Uterus (tissue), 3 donors: ENCODE measurements at regions not wholly inside any gene's neighbourhood (a gene's known extent, or its start where the extent isn't known, plus 50 kb on each side); places are given as distances from the start of the nearest gene placed in this dataset.
"Not testable (repeated sequence)": the region's sequence is repeated elsewhere in the genome, so short reads cannot be mapped to it uniquely, and the experiment has no call there.

ENCODE experiments used
- DNase-seq, 2 donors: peaks; one replicate each; pipeline ENCODE4 v3.0.0-alpha.2; 2019 to 2020
- H3K27ac ChIP-seq, 2 donors: fragments of 200-600 bp; sonication (generic); 1 replicate in 1 of 2; 2 replicates in 1 of 2; pipeline ENCODE4 v1.5.1; 2016 to 2018
- H3K27me3 ChIP-seq, 2 donors: fragments of 200-600 bp; sonication (generic); one replicate each; pipeline ENCODE4 v1.5.1; 2018 to 2019; ENCODE audit warnings: control low read depth in 1 of 2
- H3K36me3 ChIP-seq, 2 donors: fragments of 200-600 bp; sonication (generic); one replicate each; pipeline ENCODE4 v1.5.1; 2019; ENCODE audit warnings: control low read depth in 1 of 2
- H3K4me1 ChIP-seq, 2 donors: fragments of 200-600 bp; sonication (generic); one replicate each; pipeline ENCODE4 v1.5.1; 2018 to 2019; ENCODE audit warnings: control low read depth in 1 of 2
- H3K4me3 ChIP-seq, 2 donors: fragments of 200-600 bp; sonication (generic); 1 replicate in 1 of 2; 2 replicates in 1 of 2; pipeline ENCODE4 v1.5.1; 2018 to 2019; ENCODE audit warnings: mild to moderate bottlenecking in 1 of 2
- H3K9me3 ChIP-seq, 2 donors: fragments of 200-600 bp; sonication (generic); one replicate each; pipeline ENCODE4 v1.5.1; 2019; ENCODE audit warnings: control low read depth in 1 of 2
- CTCF ChIP-seq, 4 experiments: fragments of 200-600 bp in 2 of 4; fragments of 450-650 bp in 2 of 4; sonication (generic) in 2 of 4; IDR thresholded peaks; one replicate each; pipeline ENCODE4 v1.5.1; 2016 to 2019; ENCODE audit warnings: antibody characterized with exemption in 4 of 4, mild to moderate bottlenecking in 2 of 4, moderate library complexity in 1 of 4
- POLR2A ChIP-seq, 2 donors: fragments of 450-650 bp; IDR thresholded peaks; one replicate each; pipeline ENCODE4 v1.6.1; 2016; ENCODE audit warnings: antibody characterized with exemption in 2 of 2, mild to moderate bottlenecking in 1 of 2, moderate library complexity in 1 of 2
- intact Hi-C: fragments of 100-400 bp; cut with DNase I; formaldehyde crosslinking; loops from one replicate; pipeline ENCODE4 v1.15.1; 2023; ENCODE audit warnings: low total_unique reads
- donor health status: DM: yes; HTN: yes; CAD: no.

DNA sequence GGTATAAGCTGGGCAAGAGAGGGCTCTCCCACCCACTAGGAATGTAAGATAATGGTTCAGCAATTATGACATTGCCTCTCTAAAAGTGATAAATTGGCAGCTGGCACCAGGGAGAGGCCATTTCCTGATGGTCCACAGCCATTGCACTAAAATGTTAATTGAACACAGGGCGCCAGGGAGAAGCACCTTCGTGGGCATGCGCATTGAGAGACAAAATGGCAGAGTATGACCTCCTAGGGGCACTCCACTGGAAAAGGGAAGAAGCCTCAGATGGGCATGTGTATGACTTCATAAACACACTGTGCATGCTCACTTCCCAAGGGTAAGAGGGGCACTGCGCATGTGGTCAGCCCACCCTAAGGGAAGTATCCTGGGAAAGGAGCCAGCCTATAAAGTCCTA is 419.2 kb downstream of the AGTPBP1 start:
- TF ChIP-seq POLR2A (IDR thresholded peaks at IDR 0.05) (no peak), CTCF (IDR thresholded peaks at IDR 0.05) (no peak)
- Histone ChIP-seq H3K27me3 (no peaks in the 10 kb centered on the region), H3K9me3 (no peaks in the 10 kb centered on the region), H3K36me3 (no peaks in the 10 kb centered on the region), H3K4me3 (no peak overlapping the region), H3K4me1 (no peaks in the 10 kb centered on the region), H3K27ac (no peak overlapping the region)
- intact Hi-C loops, result no loop called here
- no peak for DNase-seq

DNA sequence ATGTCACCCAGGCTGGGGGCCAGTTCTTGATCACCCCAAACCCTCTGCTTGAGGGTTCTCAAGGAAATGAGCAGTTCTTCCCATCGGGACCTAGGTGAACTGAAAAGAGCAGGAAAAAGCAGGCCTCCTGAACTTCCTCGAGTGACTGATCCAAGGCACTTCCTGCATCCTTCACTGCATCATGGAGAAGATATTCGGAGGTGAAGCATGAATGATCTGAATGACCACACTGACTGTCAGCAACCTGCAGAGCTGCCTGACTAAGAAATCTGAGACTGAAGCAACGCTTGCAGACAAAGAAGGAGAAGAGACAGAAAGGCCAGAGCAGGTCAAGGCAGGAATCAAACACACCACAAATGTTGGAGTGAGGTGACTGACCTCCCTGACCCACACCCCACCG is 420.2 kb downstream of the AGTPBP1 start:
- no peak overlapping the region for H3K4me3 ChIP-seq
- H3K4me1 ChIP-seq, result no peaks in the 10 kb centered on the region
- no peak overlapping the region for H3K27ac ChIP-seq
- no peaks in the 10 kb centered on the region for H3K27me3 ChIP-seq
- no peaks in the 10 kb centered on the region for H3K36me3 ChIP-seq
- TF ChIP-seq CTCF (IDR thresholded peaks at IDR 0.05) (no peak), POLR2A (IDR thresholded peaks at IDR 0.05) (no peak)
- H3K9me3 ChIP-seq, result no peaks in the 10 kb centered on the region
- no peak for DNase-seq
- intact Hi-C loops, result no loop called here

DNA sequence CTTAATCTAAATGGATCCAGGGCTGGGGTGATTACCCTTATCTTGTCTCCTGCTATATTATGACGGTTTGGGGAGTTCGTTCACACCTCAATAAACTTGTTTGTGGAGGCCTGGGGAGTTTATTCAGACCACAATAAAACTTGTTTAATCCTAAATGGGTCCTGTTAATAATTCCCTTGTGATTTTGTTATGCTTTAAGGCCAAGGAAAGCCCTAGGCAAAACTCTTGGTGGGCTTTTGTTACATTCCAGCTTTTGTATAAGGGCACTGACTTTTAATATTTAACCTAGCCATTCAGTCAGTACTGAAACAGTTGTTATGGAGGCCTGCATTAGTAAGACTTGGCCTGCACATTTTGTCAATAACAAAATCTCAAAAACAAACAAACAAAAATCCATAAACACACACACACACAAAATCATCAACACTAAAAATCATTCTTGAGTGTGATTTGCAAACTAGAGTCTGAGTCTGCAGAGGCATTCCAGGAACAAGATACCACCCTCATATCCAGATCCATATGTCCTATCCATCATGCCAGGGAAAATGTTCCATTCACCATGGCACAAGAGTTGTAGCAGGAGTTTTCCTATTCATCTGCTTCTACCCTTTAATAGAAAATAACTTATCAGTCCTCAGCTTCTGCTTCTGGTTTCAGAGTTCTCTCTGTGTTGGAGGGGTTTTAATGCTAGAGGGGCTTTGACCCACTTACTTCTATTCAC is 421.7 kb downstream of the AGTPBP1 start:
- intact Hi-C loops, result no loop called here
- Histone ChIP-seq H3K4me1 (no peaks in the 10 kb centered on the region), H3K27ac (no peak overlapping the region), H3K9me3 (no peaks in the 10 kb centered on the region), H3K36me3 (no peaks in the 10 kb centered on the region), H3K4me3 (no peak overlapping the region), H3K27me3 (no peaks in the 10 kb centered on the region)
- no peak for DNase-seq
- TF ChIP-seq CTCF (IDR thresholded peaks at IDR 0.05) (no peak), POLR2A (IDR thresholded peaks at IDR 0.05) (no peak)

- H3K4me1 ChIP-seq, DNase-seq, H3K9me3 ChIP-seq, H3K27me3 ChIP-seq, H3K36me3 ChIP-seq, H3K27ac ChIP-seq, H3K4me3 ChIP-seq, intact Hi-C loops: not testable (repeated sequence)
Measured at GRCh38 chr9:85315535-85315934, 426.2 kb downstream of the AGTPBP1 start.

GRCh38 chr9:85310573-85310972 is 431.2 kb downstream of the AGTPBP1 start:
- Histone ChIP-seq H3K27me3 (no peaks in the 10 kb centered on the region), H3K4me1 (no peaks in the 10 kb centered on the region), H3K27ac (no peak overlapping the region), H3K4me3 (no peak overlapping the region), H3K9me3 (no peaks in the 10 kb centered on the region), H3K36me3 (no peaks in the 10 kb centered on the region)
- TF ChIP-seq CTCF (IDR thresholded peaks at IDR 0.05) (no peak), POLR2A (IDR thresholded peaks at IDR 0.05) (no peak)
- intact Hi-C loops, result no loop called here
- DNase-seq, result no peak

DNA sequence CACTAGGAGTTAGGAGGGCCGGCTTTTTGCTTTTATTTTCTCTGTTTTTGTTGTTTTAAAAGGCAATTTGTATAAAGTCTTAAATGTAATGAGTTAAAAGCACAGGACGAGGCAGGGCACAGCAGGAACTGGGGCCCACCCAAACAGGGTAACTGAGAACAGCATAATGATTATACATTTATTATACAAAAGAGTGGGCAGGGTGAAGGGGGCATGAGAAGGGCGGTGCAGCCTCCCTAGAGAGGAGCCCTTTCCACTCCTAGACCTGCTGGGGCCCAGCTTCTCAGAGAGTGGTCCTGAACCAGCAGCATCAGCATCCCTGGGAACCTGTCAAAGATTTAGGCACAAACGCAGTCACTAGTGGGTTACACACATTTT is 438.0 kb downstream of the AGTPBP1 start:
- no peak overlapping the region for H3K4me3 ChIP-seq
- H3K27ac ChIP-seq, result no peak overlapping the region
- TF ChIP-seq CTCF (IDR thresholded peaks at IDR 0.05) (no peak), POLR2A (IDR thresholded peaks at IDR 0.05) (no peak)
- no peak for DNase-seq
- H3K27me3 ChIP-seq, result no peaks in the 10 kb centered on the region
- H3K4me1 ChIP-seq, result no peaks in the 10 kb centered on the region
- no peaks in the 10 kb centered on the region for H3K36me3 ChIP-seq
- no peaks in the 10 kb centered on the region for H3K9me3 ChIP-seq
- intact Hi-C loops, result no loop called here
